ENCODE measurements at regions not wholly inside any gene's neighbourhood (a gene's known extent, or its start where the extent isn't known, plus 50 kb on each side); places are given as distances from the start of the nearest gene placed in this dataset.

GRCh38 chr20:60286764-60287163, 328.5 kb downstream of the CDH26 start:
- Histone ChIP-seq H3K4me3 (no peak overlapping the region), H3K36me3 (no peaks in the 10 kb centered on the region), H3K4me1 (no peaks in the 10 kb centered on the region), H3K9me3 (replicated peaks) (peaks cover 42% of the 10 kb centered on the region), H3K27me3 (ENCODE audit: low read depth) (no peaks in the 10 kb centered on the region), H3K27ac (replicated peaks) (no peak overlapping the region)
- DNase-seq, result no peak
- no peak for TF ChIP-seq CTCF (IDR thresholded peaks at IDR 0.05; ENCODE audit: borderline replicate concordance)
- intact Hi-C loops (cut with micrococcal nuclease), result no loop called here

- no peaks in the 10 kb centered on the region for H3K4me1 ChIP-seq
- DNase-seq, result no peak
- no peaks in the 10 kb centered on the region for H3K36me3 ChIP-seq
- intact Hi-C loops (cut with micrococcal nuclease), result no loop called here
- H3K9me3 ChIP-seq (replicated peaks), result peaks cover 32% of the 10 kb centered on the region
- no peak overlapping the region for H3K4me3 ChIP-seq
- no peak overlapping the region for H3K27ac ChIP-seq (replicated peaks)
- H3K27me3 ChIP-seq (ENCODE audit: low read depth), result no peaks in the 10 kb centered on the region
- TF ChIP-seq CTCF (IDR thresholded peaks at IDR 0.05; ENCODE audit: borderline replicate concordance), result no peak
Measured at GRCh38 chr20:60288945-60289344, 330.7 kb downstream of the CDH26 start.

GRCh38 chr20:60292001-60292520, 333.8 kb downstream of the CDH26 start:
- Histone ChIP-seq H3K27ac (replicated peaks) (no peak overlapping the region), H3K36me3 (no peaks in the 10 kb centered on the region), H3K9me3 (replicated peaks) (peaks cover 27% of the 10 kb centered on the region), H3K27me3 (ENCODE audit: low read depth) (peaks cover 2% of the 10 kb centered on the region), H3K4me1 (no peaks in the 10 kb centered on the region), H3K4me3 (no peak overlapping the region)
- intact Hi-C loops (cut with micrococcal nuclease), result no loop called here
- TF ChIP-seq CTCF (IDR thresholded peaks at IDR 0.05; ENCODE audit: borderline replicate concordance), result no peak
- no peak for DNase-seq

GRCh38 chr20:60294632-60295031, 336.4 kb downstream of the CDH26 start:
- Histone ChIP-seq H3K36me3 (no peaks in the 10 kb centered on the region), H3K4me3 (no peak overlapping the region), H3K27me3 (ENCODE audit: low read depth) (peaks cover 2% of the 10 kb centered on the region), H3K4me1 (no peaks in the 10 kb centered on the region), H3K9me3 (replicated peaks) (peaks cover 19% of the 10 kb centered on the region), H3K27ac (replicated peaks) (no peak overlapping the region)
- DNase-seq, result no peak
- TF ChIP-seq CTCF (IDR thresholded peaks at IDR 0.05; ENCODE audit: borderline replicate concordance), result no peak
- intact Hi-C loops (cut with micrococcal nuclease), result no loop called here

- Histone ChIP-seq H3K27ac (replicated peaks) (no peak overlapping the region), H3K4me1 (no peaks in the 10 kb centered on the region), H3K27me3 (ENCODE audit: low read depth) (peaks cover 2% of the 10 kb centered on the region), H3K9me3 (replicated peaks) (peaks cover 13% of the 10 kb centered on the region), H3K36me3 (no peaks in the 10 kb centered on the region), H3K4me3 (no peak overlapping the region)
- DNase-seq, result no peak
- TF ChIP-seq CTCF (IDR thresholded peaks at IDR 0.05; ENCODE audit: borderline replicate concordance), result no peak
- intact Hi-C loops (cut with micrococcal nuclease), result no loop called here
Measured at GRCh38 chr20:60295214-60295613, 337.0 kb downstream of the CDH26 start.
